Endothelial cell of umbilical vein (primary cell): ENCODE measurements at regions not wholly inside any gene's neighbourhood (a gene's known extent, or its start where the extent isn't known, plus 50 kb on each side); places are given as distances from the start of the nearest gene placed in this dataset.

Experiments used
- BruUV-seq: library from RNA; stranded (reverse); fragments of 400-500 nt; replicated peaks from 2 replicates; lab custom pipeline; 2021; lab: Mats Ljungman, UMichigan
- CTCF ChIA-PET: fragments of 300-600, 350-600 bp; sonication (Branson Sonifier 250); formaldehyde crosslinking; loops from one replicate; lab custom pipeline; 2021; ENCODE audit warnings: antibody characterized with exemption, inconsistent platforms; lab: Charles Lee
- POLR2A ChIA-PET: fragments of 300-600, 350-600 bp; sonication (Branson Sonifier 250); formaldehyde crosslinking; loops from one replicate; lab custom pipeline; 2021; ENCODE audit warnings: antibody characterized with exemption, inconsistent platforms; lab: Charles Lee
- DNase-seq: peaks from one replicate; pipeline ENCODE4 v3.0.0-alpha.2; 2011; ENCODE audit warnings: low read depth, low spot score
- FAIRE-seq: peaks from 2 replicates; lab custom pipeline; 2011; peaks lifted over from hg19 to GRCh38; lab: Jason Lieb, UNC
- H2AFZ ChIP-seq: 2 replicates; pipeline ENCODE4 v1.6.0; 2012; ENCODE audit warnings: low read depth, low read length, control low read depth, inconsistent platforms
- H3K27ac ChIP-seq: 2 replicates; pipeline ENCODE4 v1.5.1; 2011; ENCODE audit warnings: low read depth, mild to moderate bottlenecking, control low read depth, low read length, moderate library complexity; ENCODE audit not compliant: insufficient read depth
- H3K27me3 ChIP-seq, 2 experiments: 2 replicates each; pipeline versions ENCODE4 v1.6.0 to v1.6.1; 2011; ENCODE audit warnings: low read length in 2 of 2, mixed read lengths in 1 of 2; ENCODE audit not compliant: control insufficient read depth in 2 of 2, insufficient read depth in 2 of 2
- H3K36me3 ChIP-seq, 2 experiments: 2 replicates in 1 of 2; 3 replicates in 1 of 2; pipeline ENCODE4 v1.5.1; 2011; ENCODE audit warnings: low read length in 2 of 2, mild to moderate bottlenecking in 1 of 2, moderate library complexity in 1 of 2; ENCODE audit not compliant: control insufficient read depth in 2 of 2, insufficient read depth in 2 of 2; ENCODE audit errors: extremely low read depth in 1 of 2
- H3K4me1 ChIP-seq: 3 replicates; pipeline ENCODE4 v1.5.1; 2011; ENCODE audit warnings: mild to moderate bottlenecking, low read length; ENCODE audit not compliant: control insufficient read depth, insufficient read depth; ENCODE audit errors: extremely low read depth
- H3K4me2 ChIP-seq: 2 replicates; pipeline ENCODE4 v1.6.1; 2011; ENCODE audit warnings: low read length, control low read depth, mixed read lengths; ENCODE audit not compliant: insufficient read depth
- H3K4me3 ChIP-seq, 3 experiments: fragments of 200-600 bp in 1 of 3; sonication (generic), shearing (Covaris generic) in 1 of 3; replicated peaks in 1 of 3; 2 replicates each; pipeline ENCODE4 v1.5.1; 2011 to 2016; ENCODE audit warnings: control low read depth in 3 of 3, low read length in 3 of 3, mild to moderate bottlenecking in 2 of 3, inconsistent platforms in 1 of 3, low read depth in 1 of 3, moderate library complexity in 1 of 3; ENCODE audit not compliant: insufficient read depth in 1 of 3
- H3K79me2 ChIP-seq: 2 replicates; pipeline ENCODE4 v1.6.0; 2012; ENCODE audit warnings: low read length, inconsistent platforms; ENCODE audit not compliant: control insufficient read depth, insufficient read depth
- H3K9ac ChIP-seq: replicated peaks from 2 replicates; pipeline ENCODE3; 2011; ENCODE audit warnings: low read length, control low read depth; ENCODE audit not compliant: insufficient read depth; ENCODE audit errors: extremely low read depth
- H3K9me1 ChIP-seq: replicated peaks from 3 replicates; pipeline ENCODE4 v1.6.0; 2011; ENCODE audit warnings: mild to moderate bottlenecking, low read length; ENCODE audit not compliant: control insufficient read depth, insufficient read depth; ENCODE audit errors: extremely low read depth
- H3K9me3 ChIP-seq: replicated peaks from 2 replicates; pipeline ENCODE4 v1.5.1; 2012; ENCODE audit warnings: low read length, inconsistent platforms; ENCODE audit not compliant: control insufficient read depth, insufficient read depth
- H4K20me1 ChIP-seq: replicated peaks from 2 replicates; pipeline ENCODE3; 2011; ENCODE audit warnings: mild to moderate bottlenecking, low read length; ENCODE audit not compliant: control insufficient read depth, insufficient read depth; ENCODE audit errors: extremely low read depth
- CTCF ChIP-seq, 2 donors: IDR thresholded peaks; 1 replicate in 1 of 2; 2 replicates in 1 of 2; pipeline ENCODE4 v1.5.1; 2011; ENCODE audit warnings: low read length in 2 of 2, mild to moderate bottlenecking in 2 of 2, moderate library complexity in 2 of 2, control low read depth in 1 of 2, inconsistent platforms in 1 of 2, low read depth in 1 of 2; ENCODE audit not compliant: insufficient read depth in 1 of 2; ENCODE audit errors: extremely low read depth in 1 of 2
- EZH2 ChIP-seq: IDR thresholded peaks from 2 replicates; pipeline ENCODE4 v1.6.1; 2012; ENCODE audit warnings: borderline replicate concordance, low read depth, mild to moderate bottlenecking, moderate library complexity, low read length, inconsistent platforms; ENCODE audit not compliant: severe bottlenecking
- FOS ChIP-seq: IDR thresholded peaks from 2 replicates; pipeline ENCODE4 v1.6.1; 2011; ENCODE audit warnings: mild to moderate bottlenecking, low read length, moderate library complexity, borderline replicate concordance; ENCODE audit not compliant: insufficient read depth
- GATA2 ChIP-seq: IDR thresholded peaks from 2 replicates; pipeline ENCODE4 v1.7.0; 2011; ENCODE audit warnings: low read depth, mild to moderate bottlenecking, moderate library complexity, mixed read lengths, low read length; ENCODE audit not compliant: insufficient read length, insufficient read depth
- JUN ChIP-seq: IDR thresholded peaks from 2 replicates; pipeline ENCODE4 v1.6.1; 2011; ENCODE audit warnings: borderline replicate concordance, low read depth; ENCODE audit not compliant: insufficient read length, insufficient read depth
- MAX ChIP-seq: IDR thresholded peaks from 2 replicates; pipeline ENCODE4 v1.6.1; 2011; ENCODE audit not compliant: insufficient read depth, insufficient read length
- MYC ChIP-seq: IDR thresholded peaks from one replicate; pipeline ENCODE4 v1.6.1; 2011; ENCODE audit warnings: mild to moderate bottlenecking, low read depth, low read length
- POLR2A ChIP-seq: IDR thresholded peaks from 2 replicates; pipeline ENCODE4 v1.6.1; 2012; ENCODE audit warnings: low read depth, mild to moderate bottlenecking, control low read depth, low read length
- POLR2AphosphoS5 ChIP-seq: IDR thresholded peaks from 2 replicates; pipeline ENCODE4 v1.6.1; 2012; ENCODE audit warnings: low read depth, mild to moderate bottlenecking, control low read depth, low read length, moderate library complexity; ENCODE audit not compliant: insufficient read depth
- dilution Hi-C: fragments of 300-500 bp; cut with MboI; formaldehyde crosslinking; loops from one replicate; pipeline ENCODE4 v1.15.0; 2019; ENCODE audit warnings: low sequenced_read_pairs; ENCODE audit not compliant: extremely low pct_ligation_motif_present
- intact Hi-C: fragments of 100-400 bp; cut with micrococcal nuclease; formaldehyde crosslinking; loops from one replicate; pipeline ENCODE4 v1.10.0; 2022

GRCh38 chr15:58355382-58355971, 76.3 kb upstream of the LIPC start:
- H3K4me2 ChIP-seq, result no peak overlapping the region
- H4K20me1 ChIP-seq, result no peaks in the 10 kb centered on the region
- no peaks in the 10 kb centered on the region for H3K9me3 ChIP-seq
- H3K9ac ChIP-seq, result no peak overlapping the region
- peaks cover 12 to 13% of the 10 kb centered on the region in 2 experiments for H3K27me3 ChIP-seq
- intact Hi-C loops, result no loop called here
- no TSS peak for BruUV-seq
- no peaks in the 10 kb centered on the region for H3K9me1 ChIP-seq
- no peak for FAIRE-seq
- no peak overlapping the region for H2AFZ ChIP-seq
- no peaks in the 10 kb centered on the region for H3K4me1 ChIP-seq
- no peak overlapping the region for H3K27ac ChIP-seq
- POLR2A ChIA-PET, result no interaction called here
- no peaks in the 10 kb centered on the region for H3K79me2 ChIP-seq
- peak; percentile 24 for DNase-seq
- CTCF ChIA-PET, result interaction anchor here (1.4 kb wide), 1 partner anchor 9 kb away, joined by 4 read pairs; no protein-coding TSS in a partner anchor
- TF ChIP-seq EZH2, result no peak
- no peak overlapping the region for H3K4me3 ChIP-seq
- dilution Hi-C loops, result no loop called here
- no peaks in the 10 kb centered on the region for H3K36me3 ChIP-seq

GRCh38 chr15:58355973-58356372, 75.8 kb upstream of the LIPC start:
- Histone ChIP-seq H3K4me3 (no peak overlapping the region), H3K36me3 (no peaks in the 10 kb centered on the region), H3K27me3 (peaks cover 12 to 13% of the 10 kb centered on the region in 2 experiments), H3K4me2 (no peak overlapping the region), H2AFZ (no peak overlapping the region), H3K9me3 (no peaks in the 10 kb centered on the region), H4K20me1 (no peaks in the 10 kb centered on the region), H3K79me2 (no peaks in the 10 kb centered on the region), H3K9me1 (no peaks in the 10 kb centered on the region), H3K27ac (no peak overlapping the region), H3K9ac (no peak overlapping the region), H3K4me1 (no peaks in the 10 kb centered on the region)
- ChIA-PET CTCF (interaction anchor here (1.4 kb wide), 1 partner anchor 10 kb away, joined by 4 read pairs; no protein-coding TSS in a partner anchor), POLR2A (no interaction called here)
- no peak for FAIRE-seq
- TF ChIP-seq POLR2A (no peak), GATA2 (no peak), MYC (no peak), MAX (no peak), EZH2 (no peak), FOS (no peak), POLR2AphosphoS5 (no peak), JUN (no peak), CTCF (IDR thresholded peaks at IDR 0.05; ENCODE audit: extremely low read depth in 1 of 2, insufficient read depth in 1 of 2, low read depth in 1 of 2, low read length in 2 of 2) (no peak)
- dilution Hi-C loops, result no loop called here
- no TSS peak for BruUV-seq
- intact Hi-C loops, result no loop called here
- DNase-seq, result no peak
